NCI-H2107 treated with DMSO at 0.1 percent for 48 hours (cell line): ENCODE measurements at regions not wholly inside any gene's neighbourhood (a gene's known extent, or its start where the extent isn't known, plus 50 kb on each side); places are given as distances from the start of the nearest gene placed in this dataset.

Experiments used
- DNase-seq: peaks from one replicate; lab custom pipeline; 2025; ENCODE audit not compliant: unreplicated experiment; lab: John Stamatoyannopoulos, UW

DNA sequence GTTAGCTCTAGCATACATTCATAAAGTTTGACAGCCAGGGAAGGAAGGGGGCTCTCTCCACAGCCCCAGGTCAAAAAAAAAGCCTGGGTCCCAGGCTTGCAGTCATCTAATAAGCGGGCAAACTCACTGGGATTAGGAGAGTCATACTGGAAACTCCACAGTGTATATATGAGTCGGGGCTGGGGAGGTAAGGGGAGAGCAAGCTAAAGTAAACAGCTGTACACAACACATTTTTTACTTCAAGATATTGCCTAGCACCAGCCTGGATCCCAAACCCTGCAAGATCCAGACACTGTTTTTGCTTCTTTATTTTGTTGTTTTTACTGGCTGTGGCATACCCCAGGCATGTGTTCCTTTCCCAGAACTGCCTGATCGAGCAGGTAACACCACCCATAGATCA, 291.3 kb upstream of the TANK start:
- DNase-seq = no peak

- no peak for DNase-seq
Measured at GRCh38 chr2:160869411-160869810, 290.8 kb upstream of the TANK start.

GRCh38 chr2:160870729-160871465, 289.3 kb upstream of the TANK start:
- no peak for DNase-seq

DNA sequence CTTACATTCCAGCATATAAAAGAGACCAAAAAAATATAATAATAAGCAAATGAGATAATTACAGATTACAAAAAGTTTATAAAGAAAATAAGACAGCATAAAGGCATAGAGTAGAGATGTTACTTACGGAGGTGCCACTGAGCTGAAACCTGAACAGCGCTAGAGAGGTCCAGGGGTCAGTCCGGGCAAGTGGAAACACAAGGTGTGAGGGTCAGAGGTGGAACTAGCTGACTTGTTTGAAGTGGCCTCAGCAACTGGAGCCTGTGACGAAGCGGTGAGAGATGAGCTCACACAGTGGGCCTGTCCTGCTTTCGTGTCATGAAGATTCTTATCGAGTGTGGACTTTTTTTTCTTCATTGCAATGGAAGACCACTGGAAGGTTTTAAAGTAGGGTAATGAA, 288.3 kb upstream of the TANK start:
- no peak for DNase-seq

DNA sequence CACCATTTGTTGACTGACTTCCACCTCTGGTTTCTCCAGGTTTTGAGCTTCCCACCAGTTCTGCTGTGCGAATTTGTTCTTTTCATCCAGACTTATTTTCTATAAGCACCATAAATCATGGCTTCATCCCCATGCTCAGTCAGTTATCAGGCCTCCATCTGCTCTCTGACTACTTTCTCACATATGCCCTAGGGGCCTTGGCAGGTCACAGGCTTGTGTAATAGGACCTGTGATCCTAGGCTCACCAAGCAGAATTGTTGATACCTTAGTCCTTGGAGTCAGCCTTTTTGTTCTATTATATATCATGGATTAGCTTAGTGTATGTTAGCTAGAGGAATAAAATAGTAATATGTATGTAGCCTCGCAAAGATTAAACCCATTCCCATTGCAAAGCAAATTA, 284.2 kb upstream of the TANK start:
- no peak for DNase-seq

GRCh38 chr2:160876765-160877164, 283.5 kb upstream of the TANK start:
- no peak for DNase-seq

DNA sequence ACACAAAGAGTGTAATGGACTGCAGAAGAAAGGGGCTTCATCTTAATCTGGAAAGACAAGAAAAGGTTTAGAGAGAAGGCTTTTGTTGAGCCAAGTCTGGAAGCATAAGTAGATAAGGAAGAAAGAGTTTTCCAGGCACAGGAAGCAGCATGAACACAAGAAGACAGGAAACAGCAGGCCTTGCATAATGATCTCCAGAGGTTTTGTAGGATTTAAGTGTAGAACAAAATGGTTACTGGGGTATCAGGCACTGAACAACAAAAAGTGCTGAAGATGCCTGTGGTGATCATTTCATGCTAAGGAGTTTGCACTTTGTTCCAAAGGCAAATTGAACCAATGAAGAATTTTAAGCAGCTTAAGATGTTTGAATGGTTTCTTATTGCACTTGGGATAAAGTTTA, 281.6 kb upstream of the TANK start:
- DNase-seq = no peak

DNA sequence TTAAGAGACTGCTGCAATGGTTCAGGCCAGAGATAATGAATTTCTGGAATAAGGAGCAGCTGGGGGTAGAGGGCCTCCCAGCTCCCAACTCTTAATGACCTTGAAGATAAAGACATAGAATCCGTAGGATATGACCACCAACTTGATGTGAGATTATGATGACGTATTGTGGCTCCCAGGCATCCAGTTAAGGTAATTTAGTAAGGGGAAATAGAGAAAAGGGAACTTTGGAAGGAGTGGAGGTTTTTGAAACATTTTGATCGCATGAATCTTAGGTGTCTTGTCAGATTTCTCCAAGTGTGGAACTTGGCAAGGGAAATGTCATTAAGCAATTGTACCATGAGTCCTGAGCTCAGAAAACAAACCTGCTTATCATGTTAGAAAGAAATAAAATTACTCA, 277.3 kb upstream of the TANK start:
- no peak for DNase-seq

DNA sequence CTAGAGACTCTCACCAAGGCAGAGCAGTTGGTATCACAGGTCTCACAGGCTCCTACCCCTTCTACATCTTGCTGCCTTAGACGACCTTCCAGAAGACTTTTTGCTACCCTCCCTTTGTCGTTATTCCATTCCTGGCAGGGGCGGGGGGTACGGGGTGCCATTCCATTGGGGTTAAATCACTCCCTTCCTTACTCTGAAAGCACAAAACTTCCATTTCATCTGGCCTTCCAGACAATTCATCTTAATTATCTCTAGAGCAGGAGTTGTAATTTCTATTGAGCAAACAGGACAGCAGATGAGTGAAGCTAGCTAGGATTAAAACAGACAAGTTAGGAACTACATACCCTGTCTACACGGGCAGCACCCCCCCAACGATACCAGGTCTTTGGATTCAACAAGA, 276.2 kb upstream of the TANK start:
- no peak for DNase-seq

- DNase-seq = no peak
Measured at GRCh38 chr2:160889439-160890170, 270.6 kb upstream of the TANK start.

- DNase-seq = no peak
Measured at GRCh38 chr2:160890667-160891352, 269.4 kb upstream of the TANK start.

DNA sequence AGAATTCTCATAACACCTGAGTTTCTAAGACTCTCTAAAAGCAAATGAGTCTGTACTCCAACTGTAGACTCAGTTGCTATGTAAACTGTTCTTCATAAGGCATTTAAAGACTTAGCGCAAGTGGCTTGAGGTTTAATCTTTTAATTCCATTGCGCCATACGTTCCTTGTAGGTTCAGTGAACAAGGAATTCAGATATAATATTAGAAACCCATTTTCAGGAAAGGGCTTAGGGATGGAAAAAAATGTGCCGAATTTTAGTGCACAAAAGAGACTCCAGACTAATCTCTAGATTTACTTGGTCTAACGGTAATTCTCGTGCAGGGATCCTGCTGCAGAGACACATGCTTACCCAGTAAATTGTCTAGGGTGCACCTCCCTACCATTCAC, 268.9 kb upstream of the TANK start:
- no peak for DNase-seq

DNA sequence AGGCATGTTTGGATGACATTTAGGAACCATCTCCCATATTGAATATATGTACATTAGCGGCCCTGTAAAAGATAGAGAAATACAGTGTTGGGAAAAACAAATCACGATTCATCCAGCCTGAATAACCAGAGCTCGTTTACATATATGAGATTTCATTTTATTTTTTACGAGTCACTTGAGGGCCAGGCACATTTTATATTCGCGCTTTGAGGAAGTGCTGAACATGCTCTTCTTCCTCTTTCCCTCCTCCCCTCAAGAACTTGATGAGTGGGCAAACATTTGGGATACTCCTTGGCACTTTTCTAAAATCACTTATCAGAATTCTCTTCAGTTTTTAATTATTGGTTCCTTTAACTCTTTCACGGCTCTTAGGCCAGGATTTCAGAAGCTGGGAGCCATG, 268.0 kb upstream of the TANK start:
- no peak for DNase-seq

DNA sequence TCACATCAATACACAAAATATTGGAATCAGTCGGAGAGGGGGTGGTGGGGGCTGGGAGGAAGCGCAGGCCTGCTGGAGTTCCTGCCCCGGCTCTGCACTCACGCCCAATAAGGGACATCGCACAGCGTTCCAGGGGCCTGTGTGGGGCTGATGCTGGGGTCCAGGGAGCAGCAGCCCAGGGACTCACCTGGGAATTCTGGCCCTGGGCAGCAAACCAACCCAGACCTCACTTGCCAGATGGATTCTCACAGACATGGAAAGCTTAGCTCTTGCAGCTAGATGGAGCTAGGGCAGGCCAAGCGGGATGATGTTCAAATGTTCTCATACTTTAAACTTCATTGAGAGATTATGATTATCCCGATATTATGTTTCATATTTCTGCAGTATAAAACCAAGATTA, 266.6 kb upstream of the TANK start:
- DNase-seq = no peak

DNA sequence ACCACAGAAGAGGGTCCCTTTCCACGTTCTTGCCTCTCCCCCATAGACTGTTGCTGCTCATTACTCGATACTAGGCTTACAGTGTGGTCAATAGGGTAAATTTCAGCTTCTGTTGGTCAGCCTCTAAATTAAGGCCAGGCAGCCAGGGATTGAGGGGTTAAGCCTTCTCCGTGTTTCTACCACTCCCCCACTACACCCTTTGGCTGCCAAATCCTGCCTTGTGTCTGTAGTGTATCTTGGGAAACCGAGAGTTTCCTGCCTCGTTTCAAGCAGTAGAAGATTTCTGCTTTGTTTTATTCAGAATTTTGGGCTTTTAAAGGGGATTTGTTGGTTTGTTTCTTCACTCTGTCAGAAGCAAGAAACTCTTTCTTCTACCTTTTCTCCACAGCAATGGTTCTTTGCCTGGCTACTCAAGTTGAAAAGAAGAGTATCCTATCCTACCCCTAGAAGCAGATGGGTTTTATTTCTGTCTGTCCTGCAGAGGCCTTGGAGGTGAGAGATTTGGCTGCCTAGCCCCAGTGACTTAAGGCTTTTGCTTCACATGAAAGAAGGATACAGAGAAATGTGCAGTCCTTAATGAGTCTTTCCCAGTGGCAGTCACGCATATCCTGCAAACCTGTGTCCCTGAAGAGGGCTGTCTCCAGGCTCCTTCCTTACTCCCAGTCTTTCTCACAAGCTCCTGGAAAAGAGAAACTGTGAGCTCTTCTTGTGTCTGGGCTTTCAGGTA, 261.5 kb upstream of the TANK start:
- DNase-seq = no peak

DNA sequence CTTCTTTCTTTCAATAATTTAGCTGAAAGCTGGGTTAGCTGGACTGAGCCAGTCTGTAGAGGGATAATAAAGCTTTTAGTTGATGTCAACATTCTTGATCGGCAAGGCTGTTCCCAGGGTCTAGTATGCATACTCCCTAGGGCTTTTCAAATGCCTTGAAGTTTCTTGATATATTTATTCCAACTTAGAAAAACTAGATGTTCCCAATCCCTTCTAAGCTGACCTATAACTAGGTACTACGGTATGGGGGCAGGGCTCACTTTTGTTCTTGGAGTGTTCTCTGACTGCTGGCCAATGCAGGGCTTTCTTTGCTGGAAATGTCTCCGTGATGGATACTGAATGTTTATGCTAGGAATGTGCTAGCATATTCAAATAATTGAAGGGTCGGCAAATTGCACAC, 258.6 kb upstream of the TANK start:
- DNase-seq = no peak

GRCh38 chr2:160905862-160906261, 254.4 kb upstream of the TANK start:
- no peak for DNase-seq

DNA sequence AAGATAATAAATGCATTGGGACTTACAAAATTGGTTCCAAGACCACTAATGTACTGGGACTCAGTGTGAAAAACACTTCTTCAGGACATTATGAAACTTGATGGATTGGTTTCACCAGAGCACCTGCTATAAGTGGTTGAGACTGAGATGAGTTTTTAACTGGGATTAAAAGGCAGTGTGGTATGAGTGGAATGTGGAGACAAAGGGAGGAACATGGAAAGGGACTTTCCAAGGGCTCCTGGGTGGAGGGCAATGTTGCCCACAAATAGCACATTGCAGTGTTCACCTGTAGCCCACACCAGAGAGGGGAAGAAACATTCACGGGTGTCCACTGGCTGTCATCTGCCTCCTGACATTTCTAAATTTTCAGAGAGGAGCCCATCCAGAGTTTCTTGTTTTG, 253.3 kb upstream of the TANK start:
- peak; percentile 5 for DNase-seq

DNA sequence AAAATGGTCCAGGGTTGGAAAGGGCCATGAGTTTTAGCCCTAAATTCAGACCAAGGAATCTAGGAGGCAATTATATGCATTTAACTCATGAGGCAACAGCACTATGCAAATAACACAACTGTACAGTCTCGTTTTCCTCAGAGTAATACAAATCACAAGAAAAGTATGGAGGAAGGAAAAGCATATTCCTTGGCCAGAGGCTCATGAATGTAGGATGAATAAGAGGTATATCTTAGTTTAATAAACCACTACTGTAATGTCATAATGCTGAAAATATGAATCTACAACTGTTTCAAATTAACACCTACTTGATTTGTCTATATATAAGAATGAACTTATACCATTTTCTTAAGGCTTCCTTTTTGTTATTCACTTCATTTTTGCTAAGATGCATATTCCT, 252.5 kb upstream of the TANK start:
- DNase-seq = no peak

- no peak for DNase-seq
Measured at GRCh38 chr2:160908157-160908556, 252.1 kb upstream of the TANK start.

DNA sequence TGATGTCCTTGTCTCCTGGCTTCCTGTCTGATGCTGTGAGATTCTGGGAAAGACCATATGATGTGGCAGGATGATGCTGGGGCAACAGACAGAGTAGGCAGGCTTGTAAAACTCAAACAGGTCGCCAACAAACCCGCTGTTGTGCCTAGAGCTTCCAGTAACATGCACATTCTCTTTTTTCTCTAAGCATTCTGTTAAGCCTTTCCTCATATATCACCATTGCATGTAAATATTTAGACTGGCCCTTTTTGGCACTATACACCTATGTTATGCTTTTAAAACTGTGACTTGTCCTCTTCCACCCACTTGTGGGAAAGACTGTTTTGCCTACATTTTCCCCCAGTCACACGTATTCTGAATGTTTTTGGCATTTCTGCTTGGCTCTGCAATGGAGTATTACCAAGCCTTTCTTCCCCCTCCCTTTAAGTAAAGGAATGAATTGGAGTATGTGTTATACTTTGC, 250.4 kb upstream of the TANK start:
- no peak for DNase-seq

DNA sequence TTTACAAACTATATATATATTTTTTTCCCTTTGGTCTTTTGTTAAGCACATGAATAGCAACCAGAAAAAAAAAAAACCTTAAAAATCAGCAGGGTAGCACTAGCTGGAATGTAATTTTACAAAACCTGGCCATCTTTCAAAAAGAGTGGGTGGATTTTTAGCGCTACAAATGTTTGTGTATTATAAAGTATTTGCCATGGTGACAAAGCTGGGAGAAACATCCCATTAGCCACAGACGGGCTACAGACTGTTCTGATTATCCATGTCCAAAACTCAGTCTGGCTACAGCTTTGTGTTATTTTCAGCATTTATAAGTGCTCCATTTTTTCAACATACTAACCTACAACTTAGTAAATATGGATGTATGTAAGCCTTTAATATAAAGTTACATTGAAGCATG, 249.5 kb upstream of the TANK start:
- no peak for DNase-seq
